ENCODE measurements at regions not wholly inside any gene's neighbourhood (a gene's known extent, or its start where the extent isn't known, plus 50 kb on each side); places are given as distances from the start of the nearest gene placed in this dataset.
"Not testable (repeated sequence)": the region's sequence is repeated elsewhere in the genome, so short reads cannot be mapped to it uniquely, and the experiment has no call there.

DNA sequence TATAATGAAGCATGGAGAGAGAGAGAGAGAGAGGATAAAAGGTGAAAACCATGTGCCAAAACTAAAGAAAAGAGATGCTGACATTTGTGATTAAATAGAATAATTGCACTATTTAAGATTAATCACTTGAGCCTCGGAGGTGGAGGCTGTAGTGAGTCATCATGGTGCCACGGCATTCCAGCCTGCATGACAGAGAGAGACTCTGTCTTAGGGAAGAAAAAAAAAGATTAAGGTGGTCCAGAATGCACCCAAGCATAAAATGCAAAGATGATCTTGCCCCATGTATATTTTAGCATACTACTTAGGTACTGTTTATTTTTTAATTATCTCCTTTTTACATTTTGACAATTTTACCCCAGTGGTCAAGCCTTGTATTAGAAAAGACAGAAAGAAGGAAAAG, 742.5 kb downstream of the SPATA31A1 start:
- H3K36me3 Mint-ChIP-seq (ENCODE audit: low read depth); H3K27ac Mint-ChIP-seq; CTCF ChIA-PET; H3K27ac ChIP-seq (ENCODE audit: low read depth in 1 of 2, low read length in 2 of 2); DNase-seq; POLR2A ChIA-PET; ATAC-seq (ENCODE audit: poor library complexity); H3K4me1 Mint-ChIP-seq (ENCODE audit: low read depth); intact Hi-C loops (cut with DNase I, micrococcal nuclease); H3K27me3 Mint-ChIP-seq; H3K27me3 ChIP-seq (ENCODE audit: control insufficient read depth in 1 of 2, insufficient read depth in 2 of 2, low read length in 2 of 2); H3K9me3 Mint-ChIP-seq; H3K4me3 Mint-ChIP-seq; H3K4me1 ChIP-seq (ENCODE audit: insufficient read depth, low read length); H3K9me3 ChIP-seq (ENCODE audit: control insufficient read depth in 1 of 2, insufficient read depth in 1 of 2, low read length in 2 of 2); H3K36me3 ChIP-seq (ENCODE audit: insufficient read depth, low read length); H3K4me3 ChIP-seq (ENCODE audit: low read length): not testable (repeated sequence)

DNA sequence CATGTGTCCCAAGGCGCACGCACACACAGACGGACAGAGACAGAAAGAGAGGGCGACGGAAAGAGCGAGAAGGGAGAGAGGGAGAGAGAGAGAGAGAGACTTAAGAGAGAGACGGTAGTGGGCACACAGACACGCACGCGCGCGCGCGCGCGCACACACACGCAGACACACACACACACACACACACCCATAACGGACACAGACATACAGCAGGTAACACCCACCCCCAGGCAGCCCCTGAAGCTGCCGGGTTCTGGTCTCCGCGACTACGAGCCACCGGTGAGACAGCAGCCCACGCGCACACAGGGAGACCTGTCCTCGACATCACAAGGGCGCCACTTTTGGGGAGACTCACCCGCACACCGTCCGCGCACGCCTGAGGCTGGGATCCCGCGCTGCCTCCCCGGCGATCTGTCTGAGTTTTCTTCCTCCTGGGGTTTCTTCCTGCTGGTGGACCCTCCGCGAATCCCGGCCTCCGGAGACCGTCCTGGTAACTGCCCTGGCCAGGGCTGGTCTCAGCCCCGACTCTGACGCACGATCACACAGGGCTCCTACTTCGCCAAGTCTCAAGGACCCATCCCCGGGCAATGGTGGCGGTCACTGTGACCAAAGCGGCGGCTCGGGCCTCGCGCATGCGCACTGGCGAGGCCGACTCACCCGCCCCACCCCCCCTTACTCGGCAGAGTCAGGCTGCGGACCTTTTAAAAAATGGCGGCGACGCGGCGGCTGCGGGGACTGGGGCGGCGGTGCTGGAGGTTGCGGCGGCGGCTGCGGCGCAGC, 750.7 kb downstream of the SPATA31A1 start:
- H3K27ac Mint-ChIP-seq = peak overlapping the region; percentile 93
- peak overlapping the region; percentile 55 for H3K4me3 ChIP-seq (ENCODE audit: low read length)
- H3K27ac ChIP-seq (ENCODE audit: low read depth in 1 of 2, low read length in 2 of 2); intact Hi-C loops (cut with DNase I, micrococcal nuclease); H3K9me3 ChIP-seq (ENCODE audit: control insufficient read depth in 1 of 2, insufficient read depth in 1 of 2, low read length in 2 of 2); POLR2A ChIA-PET; H3K9me3 Mint-ChIP-seq; CTCF ChIA-PET; H3K27me3 ChIP-seq (ENCODE audit: control insufficient read depth in 1 of 2, insufficient read depth in 2 of 2, low read length in 2 of 2); H3K36me3 Mint-ChIP-seq (ENCODE audit: low read depth); H3K27me3 Mint-ChIP-seq; H3K4me1 ChIP-seq (ENCODE audit: insufficient read depth, low read length); H3K36me3 ChIP-seq (ENCODE audit: insufficient read depth, low read length); H3K4me1 Mint-ChIP-seq (ENCODE audit: low read depth): not testable (repeated sequence)
- peak in 13 of 14 experiments; percentile 1 to 53 (median 37) for DNase-seq
- ATAC-seq (ENCODE audit: poor library complexity) = peak; percentile 66
- peak overlapping the region; percentile 97 for H3K4me3 Mint-ChIP-seq

DNA sequence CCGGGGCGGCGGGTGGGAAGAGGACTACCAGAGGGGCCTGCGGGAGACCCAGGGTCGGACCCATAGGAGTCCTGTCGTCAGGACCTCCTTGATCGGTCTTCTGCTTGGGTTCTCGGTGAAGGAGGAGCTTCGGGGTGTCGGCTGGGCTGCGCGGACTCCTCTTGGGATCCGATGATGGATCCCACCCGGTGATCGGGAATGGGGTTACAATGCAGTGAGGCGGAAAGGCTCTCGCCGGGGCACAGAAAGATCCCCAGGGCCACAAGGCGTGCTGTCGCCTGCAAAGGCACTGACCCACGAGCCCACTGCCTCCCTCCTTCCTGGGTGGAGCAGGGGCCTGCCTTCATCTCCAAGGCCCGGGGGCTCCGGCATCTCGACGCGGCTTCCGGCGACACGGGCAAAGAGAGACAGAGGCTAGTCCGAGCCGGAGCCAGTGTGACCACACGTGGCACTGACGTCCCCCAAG, 751.3 kb downstream of the SPATA31A1 start:
- peak overlapping the region; percentile 56 for H3K27ac Mint-ChIP-seq
- H3K4me3 ChIP-seq (ENCODE audit: low read length) = peak overlapping the region; percentile 34
- POLR2A ChIA-PET; ATAC-seq (ENCODE audit: poor library complexity); H3K4me1 Mint-ChIP-seq (ENCODE audit: low read depth); H3K36me3 Mint-ChIP-seq (ENCODE audit: low read depth); DNase-seq; CTCF ChIA-PET; H3K27ac ChIP-seq (ENCODE audit: low read depth in 1 of 2, low read length in 2 of 2); H3K36me3 ChIP-seq (ENCODE audit: insufficient read depth, low read length); H3K9me3 Mint-ChIP-seq; H3K4me1 ChIP-seq (ENCODE audit: insufficient read depth, low read length); H3K27me3 ChIP-seq (ENCODE audit: control insufficient read depth in 1 of 2, insufficient read depth in 2 of 2, low read length in 2 of 2); H3K27me3 Mint-ChIP-seq; H3K9me3 ChIP-seq (ENCODE audit: control insufficient read depth in 1 of 2, insufficient read depth in 1 of 2, low read length in 2 of 2); intact Hi-C loops (cut with DNase I, micrococcal nuclease): not testable (repeated sequence)
- H3K4me3 Mint-ChIP-seq = peak overlapping the region; percentile 97

DNA sequence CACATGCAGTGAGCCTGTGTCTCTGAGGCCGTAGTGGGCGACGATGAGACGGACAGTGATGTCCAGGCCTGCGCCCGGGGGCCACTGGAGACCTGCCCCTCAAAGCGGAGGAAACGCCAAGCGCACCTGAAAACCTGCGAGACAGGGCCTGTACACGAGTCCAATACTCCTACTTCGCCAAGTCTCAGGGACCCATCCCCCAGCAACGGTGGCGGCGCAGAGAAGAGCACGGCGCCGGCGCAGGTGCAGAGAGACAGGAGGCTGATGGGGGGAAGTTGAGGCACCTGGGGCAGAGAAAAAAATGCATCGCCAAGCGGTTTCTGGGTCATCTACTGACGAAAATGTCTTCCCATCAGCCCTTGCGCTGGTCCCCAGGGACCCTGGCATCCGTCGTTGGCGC, 751.8 kb downstream of the SPATA31A1 start:
- CTCF ChIA-PET; H3K4me1 Mint-ChIP-seq (ENCODE audit: low read depth); H3K9me3 ChIP-seq (ENCODE audit: control insufficient read depth in 1 of 2, insufficient read depth in 1 of 2, low read length in 2 of 2); H3K27me3 Mint-ChIP-seq; H3K27me3 ChIP-seq (ENCODE audit: control insufficient read depth in 1 of 2, insufficient read depth in 2 of 2, low read length in 2 of 2); H3K9me3 Mint-ChIP-seq; H3K36me3 Mint-ChIP-seq (ENCODE audit: low read depth); ATAC-seq (ENCODE audit: poor library complexity); H3K36me3 ChIP-seq (ENCODE audit: insufficient read depth, low read length); H3K4me1 ChIP-seq (ENCODE audit: insufficient read depth, low read length); intact Hi-C loops (cut with DNase I, micrococcal nuclease); POLR2A ChIA-PET; H3K27ac ChIP-seq (ENCODE audit: low read depth in 1 of 2, low read length in 2 of 2); DNase-seq: not testable (repeated sequence)
- H3K4me3 ChIP-seq (ENCODE audit: low read length) = peak overlapping the region; percentile 34
- peak overlapping the region; percentile 56 for H3K27ac Mint-ChIP-seq
- peak overlapping the region; percentile 78 for H3K4me3 Mint-ChIP-seq

DNA sequence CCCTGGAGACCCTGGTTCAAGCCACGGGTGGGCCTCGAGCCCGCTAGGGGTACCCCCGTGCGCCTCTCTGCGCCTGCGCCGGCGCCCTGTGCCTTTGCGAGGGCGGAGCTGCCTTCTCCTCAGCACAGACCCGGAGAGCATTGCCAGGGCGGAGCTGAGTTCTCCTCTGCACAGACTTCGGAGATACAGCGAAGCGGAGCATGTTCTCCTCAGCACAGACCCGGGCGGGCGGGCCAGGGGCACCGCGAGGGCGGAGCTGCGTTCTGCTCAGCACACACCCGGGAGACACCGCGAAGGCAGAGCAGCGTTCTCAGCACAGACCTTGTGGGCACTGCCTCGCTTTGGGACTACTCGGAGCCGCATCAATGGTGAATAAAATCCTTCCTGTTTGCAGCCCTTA, 753.0 kb downstream of the SPATA31A1 start:
- H3K9me3 Mint-ChIP-seq; H3K4me1 Mint-ChIP-seq (ENCODE audit: low read depth); H3K27me3 Mint-ChIP-seq; H3K27me3 ChIP-seq (ENCODE audit: control insufficient read depth in 1 of 2, insufficient read depth in 2 of 2, low read length in 2 of 2); DNase-seq; H3K36me3 ChIP-seq (ENCODE audit: insufficient read depth, low read length); H3K27ac Mint-ChIP-seq; intact Hi-C loops (cut with DNase I, micrococcal nuclease); H3K4me3 ChIP-seq (ENCODE audit: low read length); H3K36me3 Mint-ChIP-seq (ENCODE audit: low read depth); CTCF ChIA-PET; H3K4me3 Mint-ChIP-seq; H3K9me3 ChIP-seq (ENCODE audit: control insufficient read depth in 1 of 2, insufficient read depth in 1 of 2, low read length in 2 of 2); POLR2A ChIA-PET; H3K4me1 ChIP-seq (ENCODE audit: insufficient read depth, low read length); H3K27ac ChIP-seq (ENCODE audit: low read depth in 1 of 2, low read length in 2 of 2): not testable (repeated sequence)
- peak; percentile 54 for ATAC-seq (ENCODE audit: poor library complexity)

DNA sequence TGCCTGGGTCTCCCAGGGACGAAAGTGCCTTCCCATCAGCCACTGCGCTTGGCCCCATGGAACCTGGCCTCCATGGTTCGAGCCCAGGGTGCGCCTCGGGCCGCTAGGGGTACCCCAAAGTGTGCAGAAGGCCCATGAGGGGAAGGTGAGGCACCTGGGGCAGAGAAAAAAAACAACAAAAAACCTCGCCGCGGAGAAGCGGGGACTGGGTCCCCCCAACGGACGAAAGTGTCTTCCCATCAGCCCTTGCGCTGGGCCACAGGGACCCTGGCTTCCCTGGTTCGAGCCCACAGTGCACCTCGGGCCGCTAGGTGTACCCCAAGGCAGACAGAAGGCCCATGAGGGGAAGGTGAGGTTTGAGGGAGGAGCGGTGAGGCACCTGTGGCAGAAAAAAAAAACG, 755.3 kb downstream of the SPATA31A1 start:
- H3K36me3 ChIP-seq (ENCODE audit: insufficient read depth, low read length); H3K9me3 Mint-ChIP-seq; H3K27me3 Mint-ChIP-seq; ATAC-seq (ENCODE audit: poor library complexity); H3K9me3 ChIP-seq (ENCODE audit: control insufficient read depth in 1 of 2, insufficient read depth in 1 of 2, low read length in 2 of 2); H3K27me3 ChIP-seq (ENCODE audit: control insufficient read depth in 1 of 2, insufficient read depth in 2 of 2, low read length in 2 of 2); H3K4me1 Mint-ChIP-seq (ENCODE audit: low read depth); CTCF ChIA-PET; H3K36me3 Mint-ChIP-seq (ENCODE audit: low read depth); H3K4me1 ChIP-seq (ENCODE audit: insufficient read depth, low read length); H3K27ac ChIP-seq (ENCODE audit: low read depth in 1 of 2, low read length in 2 of 2); DNase-seq; H3K4me3 ChIP-seq (ENCODE audit: low read length); POLR2A ChIA-PET; intact Hi-C loops (cut with DNase I, micrococcal nuclease): not testable (repeated sequence)
- H3K27ac Mint-ChIP-seq = peak overlapping the region; percentile 44
- H3K4me3 Mint-ChIP-seq = peak overlapping the region; percentile 74

DNA sequence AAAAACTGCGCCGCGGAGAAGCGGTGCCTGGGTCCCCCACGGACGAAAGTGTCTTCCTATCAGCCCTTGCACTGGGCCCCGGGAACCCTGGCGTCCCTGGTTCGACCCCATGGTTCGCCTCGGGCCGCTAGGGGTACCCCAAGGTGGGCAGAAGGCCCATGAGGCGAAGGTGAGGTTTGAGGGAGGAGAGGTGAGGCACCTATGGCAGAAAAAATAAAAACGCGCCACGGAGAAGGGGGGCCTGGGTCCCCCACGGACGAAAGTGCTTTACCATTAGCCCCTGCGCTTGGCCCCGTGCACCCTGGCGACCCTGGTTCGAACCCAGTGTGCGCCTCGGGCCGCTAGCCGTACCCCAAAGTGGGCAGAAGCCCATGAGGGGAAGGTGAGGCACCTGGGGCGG, 756.1 kb downstream of the SPATA31A1 start:
- intact Hi-C loops (cut with DNase I, micrococcal nuclease); H3K27ac Mint-ChIP-seq: not testable (repeated sequence)

More for the DNA sequence above, 756.1 kb downstream of the SPATA31A1 start:
- peak in 1 of 14 experiments; percentile 0 for DNase-seq
- H3K36me3 Mint-ChIP-seq (ENCODE audit: low read depth); POLR2A ChIA-PET; H3K36me3 ChIP-seq (ENCODE audit: insufficient read depth, low read length); H3K9me3 ChIP-seq (ENCODE audit: control insufficient read depth in 1 of 2, insufficient read depth in 1 of 2, low read length in 2 of 2); H3K4me3 ChIP-seq (ENCODE audit: low read length); H3K4me3 Mint-ChIP-seq; CTCF ChIA-PET; ATAC-seq (ENCODE audit: poor library complexity); H3K9me3 Mint-ChIP-seq; H3K27ac ChIP-seq (ENCODE audit: low read depth in 1 of 2, low read length in 2 of 2); H3K4me1 Mint-ChIP-seq (ENCODE audit: low read depth); H3K27me3 Mint-ChIP-seq; H3K4me1 ChIP-seq (ENCODE audit: insufficient read depth, low read length); H3K27me3 ChIP-seq (ENCODE audit: control insufficient read depth in 1 of 2, insufficient read depth in 2 of 2, low read length in 2 of 2): not testable (repeated sequence)

All from CD4-positive, alpha-beta T cell (primary cell).